ENCODE measurements at regions not wholly inside any gene's neighbourhood (a gene's known extent, or its start where the extent isn't known, plus 50 kb on each side); places are given as distances from the start of the nearest gene placed in this dataset.

GRCh38 chr17:54153423-54153822, 330.7 kb downstream of the KIF2B start:
- no peaks in the 10 kb centered on the region for H3K27me3 ChIP-seq (ENCODE audit: low read depth, low read length)
- H3K9ac ChIP-seq (ENCODE audit: low read length): no peak overlapping the region
- no peak overlapping the region for H3K27ac ChIP-seq (ENCODE audit: low read length)
- H3K79me2 ChIP-seq (ENCODE audit: low read length): no peaks in the 10 kb centered on the region
- no peak for TF ChIP-seq EZH2phosphoT487 (IDR thresholded peaks at IDR 0.05; ENCODE audit: low read depth)
- TF ChIP-seq, protein P1, sequence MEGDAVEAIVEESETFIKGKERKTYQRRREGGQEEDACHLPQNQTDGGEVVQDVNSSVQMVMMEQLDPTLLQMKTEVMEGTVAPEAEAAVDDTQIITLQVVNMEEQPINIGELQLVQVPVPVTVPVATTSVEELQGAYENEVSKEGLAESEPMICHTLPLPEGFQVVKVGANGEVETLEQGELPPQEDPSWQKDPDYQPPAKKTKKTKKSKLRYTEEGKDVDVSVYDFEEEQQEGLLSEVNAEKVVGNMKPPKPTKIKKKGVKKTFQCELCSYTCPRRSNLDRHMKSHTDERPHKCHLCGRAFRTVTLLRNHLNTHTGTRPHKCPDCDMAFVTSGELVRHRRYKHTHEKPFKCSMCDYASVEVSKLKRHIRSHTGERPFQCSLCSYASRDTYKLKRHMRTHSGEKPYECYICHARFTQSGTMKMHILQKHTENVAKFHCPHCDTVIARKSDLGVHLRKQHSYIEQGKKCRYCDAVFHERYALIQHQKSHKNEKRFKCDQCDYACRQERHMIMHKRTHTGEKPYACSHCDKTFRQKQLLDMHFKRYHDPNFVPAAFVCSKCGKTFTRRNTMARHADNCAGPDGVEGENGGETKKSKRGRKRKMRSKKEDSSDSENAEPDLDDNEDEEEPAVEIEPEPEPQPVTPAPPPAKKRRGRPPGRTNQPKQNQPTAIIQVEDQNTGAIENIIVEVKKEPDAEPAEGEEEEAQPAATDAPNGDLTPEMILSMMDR (IDR thresholded peaks at IDR 0.05; ENCODE audit: low read depth, low read length): no peak
- H3K9me3 ChIP-seq (ENCODE audit: insufficient read depth, low read length): no peaks in the 10 kb centered on the region
- no peaks in the 10 kb centered on the region for H3K36me3 ChIP-seq (replicated peaks; ENCODE audit: low read depth, low read length)
- no peaks in the 10 kb centered on the region for H3K4me1 ChIP-seq (ENCODE audit: low read length)
- H3K4me2 ChIP-seq (ENCODE audit: low read length): no peak overlapping the region
- no peak overlapping the region for H3K4me3 ChIP-seq (ENCODE audit: low read length)
- H2AFZ ChIP-seq (ENCODE audit: low read depth, low read length): no peak overlapping the region
- no peaks in the 10 kb centered on the region for H4K20me1 ChIP-seq (ENCODE audit: insufficient read depth, low read length)

- no peaks in the 10 kb centered on the region for H4K20me1 ChIP-seq (ENCODE audit: insufficient read depth, low read length)
- TF ChIP-seq, protein P1 (IDR thresholded peaks at IDR 0.05; ENCODE audit: low read depth, low read length): no peak
- TF ChIP-seq EZH2phosphoT487 (IDR thresholded peaks at IDR 0.05; ENCODE audit: low read depth): no peak
- no peak overlapping the region for H2AFZ ChIP-seq (ENCODE audit: low read depth, low read length)
- H3K4me2 ChIP-seq (ENCODE audit: low read length): no peak overlapping the region
- no peaks in the 10 kb centered on the region for H3K27me3 ChIP-seq (ENCODE audit: low read depth, low read length)
- no peaks in the 10 kb centered on the region for H3K79me2 ChIP-seq (ENCODE audit: low read length)
- H3K4me3 ChIP-seq (ENCODE audit: low read length): no peak overlapping the region
- no peak overlapping the region for H3K27ac ChIP-seq (ENCODE audit: low read length)
- H3K4me1 ChIP-seq (ENCODE audit: low read length): no peaks in the 10 kb centered on the region
- H3K9ac ChIP-seq (ENCODE audit: low read length): no peak overlapping the region
- H3K36me3 ChIP-seq (replicated peaks; ENCODE audit: low read depth, low read length): no peaks in the 10 kb centered on the region
- no peaks in the 10 kb centered on the region for H3K9me3 ChIP-seq (ENCODE audit: insufficient read depth, low read length)
Measured at GRCh38 chr17:54157542-54157941, 334.8 kb downstream of the KIF2B start.

GRCh38 chr17:54172096-54172984, 349.6 kb downstream of the KIF2B start:
- Histone ChIP-seq H3K9ac (ENCODE audit: low read length) (no peak overlapping the region), H3K36me3 (replicated peaks; ENCODE audit: low read depth, low read length) (no peaks in the 10 kb centered on the region), H3K27ac (ENCODE audit: low read length) (no peak overlapping the region), H3K4me3 (ENCODE audit: low read length) (no peak overlapping the region), H4K20me1 (ENCODE audit: insufficient read depth, low read length) (no peaks in the 10 kb centered on the region), H3K4me2 (ENCODE audit: low read length) (no peak overlapping the region), H3K4me1 (ENCODE audit: low read length) (no peaks in the 10 kb centered on the region), H3K27me3 (ENCODE audit: low read depth, low read length) (no peaks in the 10 kb centered on the region), H2AFZ (ENCODE audit: low read depth, low read length) (no peak overlapping the region), H3K9me3 (ENCODE audit: insufficient read depth, low read length) (no peaks in the 10 kb centered on the region), H3K79me2 (ENCODE audit: low read length) (no peaks in the 10 kb centered on the region)
- no peak for TF ChIP-seq EZH2phosphoT487 (IDR thresholded peaks at IDR 0.05; ENCODE audit: low read depth)
- TF ChIP-seq, protein P1 (IDR thresholded peaks at IDR 0.05; ENCODE audit: low read depth, low read length): peak; percentile 54

DNA sequence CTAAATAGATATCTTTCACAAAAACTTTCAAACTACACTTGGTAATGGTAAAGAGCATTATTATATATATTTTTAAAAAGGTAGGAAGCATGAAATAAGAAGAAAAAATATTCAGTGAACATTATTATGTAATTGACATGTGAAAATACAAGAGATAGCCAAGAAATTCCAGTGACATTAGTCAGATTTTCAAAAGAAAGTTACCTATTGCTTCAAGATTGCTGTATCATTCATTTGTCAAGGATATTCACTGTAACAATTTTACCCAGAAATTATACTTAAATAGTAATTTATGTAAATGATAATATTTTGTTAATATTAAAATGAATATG, 350.2 kb downstream of the KIF2B start:
- H3K9ac ChIP-seq (ENCODE audit: low read length): no peak overlapping the region
- no peak overlapping the region for H3K27ac ChIP-seq (ENCODE audit: low read length)
- no peak overlapping the region for H2AFZ ChIP-seq (ENCODE audit: low read depth, low read length)
- H3K4me2 ChIP-seq (ENCODE audit: low read length): no peak overlapping the region
- no peaks in the 10 kb centered on the region for H3K4me1 ChIP-seq (ENCODE audit: low read length)
- H3K36me3 ChIP-seq (replicated peaks; ENCODE audit: low read depth, low read length): no peaks in the 10 kb centered on the region
- H3K4me3 ChIP-seq (ENCODE audit: low read length): no peak overlapping the region
- no peaks in the 10 kb centered on the region for H4K20me1 ChIP-seq (ENCODE audit: insufficient read depth, low read length)
- no peaks in the 10 kb centered on the region for H3K9me3 ChIP-seq (ENCODE audit: insufficient read depth, low read length)
- no peaks in the 10 kb centered on the region for H3K79me2 ChIP-seq (ENCODE audit: low read length)
- no peaks in the 10 kb centered on the region for H3K27me3 ChIP-seq (ENCODE audit: low read depth, low read length)
- TF ChIP-seq, protein P1 (IDR thresholded peaks at IDR 0.05; ENCODE audit: low read depth, low read length): no peak
- TF ChIP-seq EZH2phosphoT487 (IDR thresholded peaks at IDR 0.05; ENCODE audit: low read depth): no peak

Data from OCI-LY3 (cell line).